Amygdala (tissue), 56 donors: ENCODE measurements at regions not wholly inside any gene's neighbourhood (a gene's known extent, or its start where the extent isn't known, plus 50 kb on each side); places are given as distances from the start of the nearest gene placed in this dataset.
A peak's percentile ranks its signal among the peaks of the same experiment; 100 is the strongest.
"Not testable (repeated sequence)": the region's sequence is repeated elsewhere in the genome, so short reads cannot be mapped to it uniquely, and the experiment has no call there.

Experiments used
- DNase-seq, 56 donors: peaks; one replicate each; lab custom pipeline; 2025; lab: John Stamatoyannopoulos, UW

GRCh38 chr21:27060190-27060589, 93.3 kb upstream of the ADAMTS5 start:
- DNase-seq: no peak

GRCh38 chr21:27058673-27059605, 92.1 kb upstream of the ADAMTS5 start:
- DNase-seq: no peak

- DNase-seq: no peak
These were observed 91.1 kb upstream of the ADAMTS5 start for GRCh38 chr21:27057997-27058396.

GRCh38 chr21:27047658-27048314, 80.9 kb upstream of the ADAMTS5 start:
- no peak for DNase-seq

GRCh38 chr21:27047283-27047657, 80.4 kb upstream of the ADAMTS5 start:
- DNase-seq: no peak

GRCh38 chr21:27045281-27045985, 78.5 kb upstream of the ADAMTS5 start:
- DNase-seq: no peak

GRCh38 chr21:27043377-27043776, 76.5 kb upstream of the ADAMTS5 start:
- no peak for DNase-seq

GRCh38 chr21:27040738-27041469, 74.0 kb upstream of the ADAMTS5 start:
- no peak for DNase-seq

- no peak for DNase-seq
These were observed 69.9 kb upstream of the ADAMTS5 start for GRCh38 chr21:27036736-27037301.

GRCh38 chr21:27035791-27036190, 68.9 kb upstream of the ADAMTS5 start:
- no peak for DNase-seq

- no peak for DNase-seq
These were observed 67.9 kb upstream of the ADAMTS5 start for GRCh38 chr21:27034796-27035195.

- DNase-seq: peak in 1 of 56 donors; percentile 3
These were observed 66.6 kb upstream of the ADAMTS5 start for GRCh38 chr21:27033471-27033870.

- no peak for DNase-seq
These were observed 59.6 kb upstream of the ADAMTS5 start for GRCh38 chr21:27026501-27026900.

GRCh38 chr21:27025708-27026107, 58.8 kb upstream of the ADAMTS5 start:
- DNase-seq: not testable (repeated sequence)

GRCh38 chr21:27024971-27025370, 58.1 kb upstream of the ADAMTS5 start:
- no peak for DNase-seq

GRCh38 chr21:27024301-27024700, 57.4 kb upstream of the ADAMTS5 start:
- no peak for DNase-seq

GRCh38 chr21:27023186-27023585, 56.3 kb upstream of the ADAMTS5 start:
- no peak for DNase-seq

GRCh38 chr21:27021801-27022200, 54.9 kb upstream of the ADAMTS5 start:
- no peak for DNase-seq

- no peak for DNase-seq
These were observed 54.2 kb upstream of the ADAMTS5 start for GRCh38 chr21:27021046-27021445.

- DNase-seq: no peak
These were observed 50.4 kb upstream of the ADAMTS5 start for GRCh38 chr21:27017246-27017645.
